ENCODE measurements at regions not wholly inside any gene's neighbourhood (a gene's known extent, or its start where the extent isn't known, plus 50 kb on each side); places are given as distances from the start of the nearest gene placed in this dataset.

- no peaks in the 10 kb centered on the region for H3K9me3 ChIP-seq (ENCODE audit: control extremely low read depth in 1 of 5, control insufficient read depth in 4 of 5, insufficient read depth in 2 of 5, low read depth in 1 of 5, low read length in 4 of 5)
- H3K4me1 ChIP-seq (ENCODE audit: control extremely low read depth in 1 of 4, control insufficient read depth in 4 of 4, insufficient read depth in 4 of 4, low read length in 3 of 4): peaks cover 11 to 27% (median 12%) of the 10 kb centered on the region in 4 experiments
- H3K4me3 ChIP-seq (ENCODE audit: control insufficient read depth in 1 of 7, extremely low read depth in 1 of 7, insufficient read depth in 4 of 7, low read depth in 2 of 7, low read length in 6 of 7): peak overlapping the region in 4 of 7 experiments; percentile 16 to 55 (median 52)
- 59% methylated on average over 3 of the region's 6 CpGs for WGBS (ENCODE audit: insufficient coverage)
- ChIA-PET POLR2A (no interaction called here), CTCF (interaction anchor here (0.9 kb wide), 1 partner anchor 52 kb away, joined by 3 read pairs; no protein-coding TSS in a partner anchor)
- H3K27me3 ChIP-seq (replicated peaks in 2 of 5; ENCODE audit: control insufficient read depth in 4 of 5, insufficient read depth in 5 of 5, low read length in 4 of 5): no peaks in the 10 kb centered on the region
- H3K36me3 ChIP-seq (ENCODE audit: control insufficient read depth in 4 of 4, insufficient read depth in 4 of 4, low read length in 3 of 4): no peaks in the 10 kb centered on the region
- peak overlapping the region in 1 of 2 experiments; percentile 51 for H3K27ac ChIP-seq (ENCODE audit: insufficient read depth in 1 of 2, low read depth in 1 of 2, low read length in 2 of 2, poor library complexity in 1 of 2, severe bottlenecking in 2 of 2)
- no peak for DNase-seq
These were observed 116.0 kb upstream of the PELI1 start for GRCh38 chr2:64260093-64260803.

GRCh38 chr2:64260817-64261216 lies 116.6 kb upstream of the PELI1 start:
- DNase-seq: peak; percentile 51 to 84 (median 79)
- Histone ChIP-seq H3K27ac (ENCODE audit: insufficient read depth in 1 of 2, low read depth in 1 of 2, low read length in 2 of 2, poor library complexity in 1 of 2, severe bottlenecking in 2 of 2) (peak overlapping the region in 1 of 2 experiments; percentile 51), H3K4me3 (ENCODE audit: control insufficient read depth in 1 of 7, extremely low read depth in 1 of 7, insufficient read depth in 4 of 7, low read depth in 2 of 7, low read length in 6 of 7) (peak overlapping the region in 6 of 7 experiments; percentile 9 to 55 (median 42)), H3K4me1 (ENCODE audit: control extremely low read depth in 1 of 4, control insufficient read depth in 4 of 4, insufficient read depth in 4 of 4, low read length in 3 of 4) (peaks cover 11 to 27% (median 12%) of the 10 kb centered on the region in 4 experiments), H3K9me3 (ENCODE audit: control extremely low read depth in 1 of 5, control insufficient read depth in 4 of 5, insufficient read depth in 2 of 5, low read depth in 1 of 5, low read length in 4 of 5) (no peaks in the 10 kb centered on the region), H3K27me3 (replicated peaks in 2 of 5; ENCODE audit: control insufficient read depth in 4 of 5, insufficient read depth in 5 of 5, low read length in 4 of 5) (no peaks in the 10 kb centered on the region), H3K36me3 (ENCODE audit: control insufficient read depth in 4 of 4, insufficient read depth in 4 of 4, low read length in 3 of 4) (no peaks in the 10 kb centered on the region)
- 0% methylated on average over 8 of the region's 9 CpGs for WGBS (ENCODE audit: insufficient coverage)
- ChIA-PET POLR2A (no interaction called here), CTCF (interaction anchor here (0.9 kb wide), 1 partner anchor 52 kb away, joined by 3 read pairs; no protein-coding TSS in a partner anchor)

GRCh38 chr2:64262071-64262470 lies 117.9 kb upstream of the PELI1 start:
- DNase-seq: no peak
- CTCF ChIA-PET: interaction anchor here (0.6 to 1.4 kb wide), 4 partner anchors 11 to 205 kb away, joined by 3 to 4 read pairs (median 4); no protein-coding TSS in a partner anchor
- POLR2A ChIA-PET: no interaction called here

GRCh38 chr2:64262816-64263215 lies 118.6 kb upstream of the PELI1 start:
- Histone ChIP-seq H3K27me3 (replicated peaks in 2 of 5; ENCODE audit: control insufficient read depth in 4 of 5, insufficient read depth in 5 of 5, low read length in 4 of 5) (no peaks in the 10 kb centered on the region), H3K27ac (ENCODE audit: insufficient read depth in 1 of 2, low read depth in 1 of 2, low read length in 2 of 2, poor library complexity in 1 of 2, severe bottlenecking in 2 of 2) (no peak overlapping the region), H3K9me3 (ENCODE audit: control extremely low read depth in 1 of 5, control insufficient read depth in 4 of 5, insufficient read depth in 2 of 5, low read depth in 1 of 5, low read length in 4 of 5) (no peaks in the 10 kb centered on the region), H3K36me3 (ENCODE audit: control insufficient read depth in 4 of 4, insufficient read depth in 4 of 4, low read length in 3 of 4) (no peaks in the 10 kb centered on the region), H3K4me1 (ENCODE audit: control extremely low read depth in 1 of 4, control insufficient read depth in 4 of 4, insufficient read depth in 4 of 4, low read length in 3 of 4) (peaks cover 11 to 27% (median 12%) of the 10 kb centered on the region in 4 experiments), H3K4me3 (ENCODE audit: control insufficient read depth in 1 of 7, extremely low read depth in 1 of 7, insufficient read depth in 4 of 7, low read depth in 2 of 7, low read length in 6 of 7) (no peak overlapping the region)
- WGBS (ENCODE audit: insufficient coverage): 97% methylated on average over 3 of the region's 3 CpGs
- ChIA-PET CTCF (interaction anchor here (1.1 to 1.4 kb wide), 3 partner anchors 11 to 49 kb away, joined by 3 to 4 read pairs (median 3); no protein-coding TSS in a partner anchor), POLR2A (no interaction called here)
- no peak for DNase-seq

More at GRCh38 chr2:64262071-64262470, 117.9 kb upstream of the PELI1 start:
- H3K4me3 ChIP-seq (ENCODE audit: control insufficient read depth in 1 of 7, extremely low read depth in 1 of 7, insufficient read depth in 4 of 7, low read depth in 2 of 7, low read length in 6 of 7): no peak overlapping the region
- H3K4me1 ChIP-seq (ENCODE audit: control extremely low read depth in 1 of 4, control insufficient read depth in 4 of 4, insufficient read depth in 4 of 4, low read length in 3 of 4): peaks cover 11 to 27% (median 12%) of the 10 kb centered on the region in 4 experiments
- H3K27me3 ChIP-seq (replicated peaks in 2 of 5; ENCODE audit: control insufficient read depth in 4 of 5, insufficient read depth in 5 of 5, low read length in 4 of 5): no peaks in the 10 kb centered on the region
- no peaks in the 10 kb centered on the region for H3K36me3 ChIP-seq (ENCODE audit: control insufficient read depth in 4 of 4, insufficient read depth in 4 of 4, low read length in 3 of 4)
- 83% methylated on average over 2 of the region's 3 CpGs for WGBS (ENCODE audit: insufficient coverage)
- H3K27ac ChIP-seq (ENCODE audit: insufficient read depth in 1 of 2, low read depth in 1 of 2, low read length in 2 of 2, poor library complexity in 1 of 2, severe bottlenecking in 2 of 2): no peak overlapping the region
- H3K9me3 ChIP-seq (ENCODE audit: control extremely low read depth in 1 of 5, control insufficient read depth in 4 of 5, insufficient read depth in 2 of 5, low read depth in 1 of 5, low read length in 4 of 5): no peaks in the 10 kb centered on the region

GRCh38 chr2:64263315-64263714 lies 119.1 kb upstream of the PELI1 start:
- Histone ChIP-seq H3K27me3 (replicated peaks in 2 of 5; ENCODE audit: control insufficient read depth in 4 of 5, insufficient read depth in 5 of 5, low read length in 4 of 5) (no peaks in the 10 kb centered on the region), H3K4me3 (ENCODE audit: control insufficient read depth in 1 of 7, extremely low read depth in 1 of 7, insufficient read depth in 4 of 7, low read depth in 2 of 7, low read length in 6 of 7) (no peak overlapping the region), H3K36me3 (ENCODE audit: control insufficient read depth in 4 of 4, insufficient read depth in 4 of 4, low read length in 3 of 4) (no peaks in the 10 kb centered on the region), H3K27ac (ENCODE audit: insufficient read depth in 1 of 2, low read depth in 1 of 2, low read length in 2 of 2, poor library complexity in 1 of 2, severe bottlenecking in 2 of 2) (no peak overlapping the region), H3K9me3 (ENCODE audit: control extremely low read depth in 1 of 5, control insufficient read depth in 4 of 5, insufficient read depth in 2 of 5, low read depth in 1 of 5, low read length in 4 of 5) (no peaks in the 10 kb centered on the region), H3K4me1 (ENCODE audit: control extremely low read depth in 1 of 4, control insufficient read depth in 4 of 4, insufficient read depth in 4 of 4, low read length in 3 of 4) (peaks cover 11 to 27% (median 12%) of the 10 kb centered on the region in 4 experiments)
- DNase-seq: no peak
- 88% methylated on average over 4 of the region's 6 CpGs for WGBS (ENCODE audit: insufficient coverage)
- CTCF ChIA-PET: interaction anchor here (1.1 to 1.4 kb wide), 2 partner anchors 10 to 21 kb away, joined by 3 to 4 read pairs; no protein-coding TSS in a partner anchor
- POLR2A ChIA-PET: no interaction called here

GRCh38 chr2:64267699-64268098 lies 123.5 kb upstream of the PELI1 start:
- Histone ChIP-seq H3K4me3 (ENCODE audit: control insufficient read depth in 1 of 7, extremely low read depth in 1 of 7, insufficient read depth in 4 of 7, low read depth in 2 of 7, low read length in 6 of 7) (no peak overlapping the region), H3K27ac (ENCODE audit: insufficient read depth in 1 of 2, low read depth in 1 of 2, low read length in 2 of 2, poor library complexity in 1 of 2, severe bottlenecking in 2 of 2) (no peak overlapping the region), H3K4me1 (ENCODE audit: control extremely low read depth in 1 of 4, control insufficient read depth in 4 of 4, insufficient read depth in 4 of 4, low read length in 3 of 4) (peaks cover 0 to 9% (median 2%) of the 10 kb centered on the region in 4 experiments), H3K36me3 (ENCODE audit: control insufficient read depth in 4 of 4, insufficient read depth in 4 of 4, low read length in 3 of 4) (no peaks in the 10 kb centered on the region), H3K27me3 (replicated peaks in 2 of 5; ENCODE audit: control insufficient read depth in 4 of 5, insufficient read depth in 5 of 5, low read length in 4 of 5) (no peaks in the 10 kb centered on the region), H3K9me3 (ENCODE audit: control extremely low read depth in 1 of 5, control insufficient read depth in 4 of 5, insufficient read depth in 2 of 5, low read depth in 1 of 5, low read length in 4 of 5) (peaks cover 0 to 4% (median 0%) of the 10 kb centered on the region in 5 experiments)
- DNase-seq: no peak
- ChIA-PET CTCF (interaction anchor here (0.6 kb wide), 1 partner anchor 221 kb away, joined by 3 read pairs; no protein-coding TSS in a partner anchor), POLR2A (no interaction called here)
- 100% methylated on average over 1 of the region's 1 CpG for WGBS (ENCODE audit: insufficient coverage)

All from common myeloid progenitor, CD34-positive (primary cell).